ENCODE measurements at regions not wholly inside any gene's neighbourhood (a gene's known extent, or its start where the extent isn't known, plus 50 kb on each side); places are given as distances from the start of the nearest gene placed in this dataset.

- no peak for DNase-seq (ENCODE audit: low spot score)
Observed at GRCh38 chr2:176679061-176679669, 409.9 kb downstream of the MTX2 start.

GRCh38 chr2:176680916-176681516 is 411.8 kb downstream of the MTX2 start:
- DNase-seq (ENCODE audit: low spot score) = no peak

- no peak for DNase-seq (ENCODE audit: low spot score)
Observed at GRCh38 chr2:176681584-176682115, 412.4 kb downstream of the MTX2 start.

- no peak for DNase-seq (ENCODE audit: low spot score)
Observed at GRCh38 chr2:176682278-176682677, 413.0 kb downstream of the MTX2 start.

DNA sequence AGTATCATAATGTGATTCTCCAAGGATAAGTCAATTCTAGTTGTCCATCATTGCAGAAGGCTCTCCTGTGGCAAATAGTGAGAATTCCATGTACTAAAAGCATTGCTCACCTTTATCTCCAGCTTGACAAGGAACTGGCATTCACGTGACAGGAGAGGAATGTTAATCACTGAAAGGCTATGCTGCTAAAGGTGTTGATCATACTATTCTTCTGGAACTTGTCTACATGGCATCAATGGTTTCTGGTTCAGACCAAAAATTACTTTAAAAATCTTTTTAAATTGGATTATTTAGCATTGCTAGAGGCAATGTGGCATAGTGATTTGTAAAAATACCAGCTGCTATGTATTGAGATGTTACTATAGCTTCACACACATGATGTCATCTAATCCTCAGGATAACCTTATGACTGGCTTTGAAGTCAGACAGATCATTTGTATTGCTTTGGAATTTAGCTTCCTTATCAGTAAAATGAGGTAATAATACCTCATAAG is 414.4 kb downstream of the MTX2 start:
- no peak for DNase-seq (ENCODE audit: low spot score)

DNA sequence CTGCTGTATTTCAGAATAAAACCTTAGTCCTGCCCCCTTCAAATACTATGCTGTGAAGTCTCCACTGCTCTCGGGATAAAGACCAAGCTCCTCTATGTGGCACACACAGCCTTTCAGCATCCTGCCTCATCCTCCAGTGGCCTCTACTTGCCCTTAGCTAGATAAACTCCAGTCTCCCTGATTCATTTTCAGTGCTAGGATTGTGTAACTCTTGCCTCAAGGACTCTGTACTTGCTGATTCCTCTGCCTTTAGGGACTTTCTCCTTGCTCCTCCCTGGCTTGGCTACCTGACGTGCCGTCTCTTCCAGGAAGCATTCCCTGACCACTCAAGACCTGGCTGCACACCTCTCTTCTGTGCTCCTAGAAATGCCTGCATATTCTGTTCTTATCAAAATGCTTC is 416.7 kb downstream of the MTX2 start:
- no peak for DNase-seq (ENCODE audit: low spot score)

GRCh38 chr2:176686328-176686727 is 417.1 kb downstream of the MTX2 start:
- no peak for DNase-seq (ENCODE audit: low spot score)

GRCh38 chr2:176687342-176687741 is 418.1 kb downstream of the MTX2 start:
- DNase-seq (ENCODE audit: low spot score) = no peak

DNA sequence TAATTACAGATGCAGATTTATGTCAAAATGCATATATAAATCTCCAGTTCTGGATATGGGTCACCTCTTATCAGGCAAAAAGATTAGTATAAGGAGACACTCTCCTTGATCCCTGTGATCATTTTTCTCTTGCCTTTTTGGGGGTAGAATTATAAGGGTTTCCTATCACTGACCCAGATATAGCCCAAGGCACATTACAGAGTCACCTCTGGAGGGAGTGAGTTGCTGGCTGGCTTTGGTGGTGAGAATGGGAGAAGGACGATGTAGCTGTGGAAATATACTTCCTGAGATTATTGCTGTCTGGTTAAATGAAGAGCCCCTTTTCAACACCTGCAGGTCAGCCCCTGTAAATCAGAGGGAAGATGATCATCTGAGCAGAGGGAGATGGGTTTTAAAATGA is 418.7 kb downstream of the MTX2 start:
- no peak for DNase-seq (ENCODE audit: low spot score)

GRCh38 chr2:176689711-176690110 is 420.5 kb downstream of the MTX2 start:
- DNase-seq (ENCODE audit: low spot score) = no peak

DNA sequence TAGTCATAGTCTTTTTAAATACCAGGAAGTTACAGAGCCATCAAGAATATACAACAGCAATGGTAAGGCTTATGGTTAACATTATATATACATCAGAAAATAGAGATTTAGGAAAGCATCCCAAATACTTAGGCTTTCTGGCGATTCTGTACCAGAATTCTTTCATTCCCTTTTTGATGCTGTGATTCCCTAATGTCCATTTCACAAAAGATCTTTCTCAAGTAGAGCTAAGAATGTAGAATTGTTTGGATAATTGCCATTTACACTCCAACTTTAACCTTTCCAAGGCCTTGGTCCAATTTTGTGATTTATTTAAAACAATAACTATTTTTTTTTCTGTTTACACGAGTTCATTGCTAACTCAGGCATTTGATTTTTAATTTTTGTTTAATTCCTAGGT is 422.2 kb downstream of the MTX2 start:
- no peak for DNase-seq (ENCODE audit: low spot score)

DNA sequence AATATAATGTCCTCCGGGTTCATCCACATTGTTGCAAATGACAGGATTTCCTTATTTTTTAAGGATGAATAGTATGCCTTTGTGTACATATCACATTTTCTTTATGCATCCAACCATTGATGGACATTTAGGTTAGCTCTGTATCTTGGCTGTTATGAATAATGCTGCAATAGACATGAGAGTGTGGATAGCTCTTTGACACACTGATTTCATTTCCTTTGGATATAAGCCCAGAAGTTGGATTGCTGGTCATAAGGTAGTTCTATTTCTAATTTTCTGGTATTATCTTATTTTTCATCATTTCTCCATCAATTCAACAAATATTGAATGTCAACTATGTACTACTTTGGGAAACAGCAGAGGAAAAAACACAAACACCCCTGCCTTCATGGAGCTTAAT is 423.3 kb downstream of the MTX2 start:
- DNase-seq (ENCODE audit: low spot score) = no peak

- DNase-seq (ENCODE audit: low spot score) = no peak
Observed at GRCh38 chr2:176699098-176699497, 429.9 kb downstream of the MTX2 start.

DNA sequence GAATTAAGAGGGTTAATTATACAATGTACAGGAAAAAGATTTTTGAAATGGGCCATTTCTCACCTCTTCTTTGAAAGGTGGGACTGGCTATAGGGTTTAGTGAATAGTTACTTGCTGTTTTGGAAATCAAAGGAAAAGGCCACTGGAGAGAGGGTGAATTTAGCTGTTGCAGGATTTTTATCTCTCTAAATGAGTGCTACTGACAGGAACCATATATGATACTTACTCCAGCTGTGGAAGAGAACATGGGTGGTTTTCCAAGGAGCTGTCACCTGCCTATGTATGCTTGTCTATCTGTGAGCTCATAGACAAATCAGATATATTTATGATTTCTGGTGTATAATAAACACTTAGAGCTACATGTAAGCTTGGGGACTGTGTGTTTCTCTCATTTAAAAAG is 430.4 kb downstream of the MTX2 start:
- DNase-seq (ENCODE audit: low spot score) = no peak

GRCh38 chr2:176702131-176702530 is 432.9 kb downstream of the MTX2 start:
- DNase-seq (ENCODE audit: low spot score) = no peak

DNA sequence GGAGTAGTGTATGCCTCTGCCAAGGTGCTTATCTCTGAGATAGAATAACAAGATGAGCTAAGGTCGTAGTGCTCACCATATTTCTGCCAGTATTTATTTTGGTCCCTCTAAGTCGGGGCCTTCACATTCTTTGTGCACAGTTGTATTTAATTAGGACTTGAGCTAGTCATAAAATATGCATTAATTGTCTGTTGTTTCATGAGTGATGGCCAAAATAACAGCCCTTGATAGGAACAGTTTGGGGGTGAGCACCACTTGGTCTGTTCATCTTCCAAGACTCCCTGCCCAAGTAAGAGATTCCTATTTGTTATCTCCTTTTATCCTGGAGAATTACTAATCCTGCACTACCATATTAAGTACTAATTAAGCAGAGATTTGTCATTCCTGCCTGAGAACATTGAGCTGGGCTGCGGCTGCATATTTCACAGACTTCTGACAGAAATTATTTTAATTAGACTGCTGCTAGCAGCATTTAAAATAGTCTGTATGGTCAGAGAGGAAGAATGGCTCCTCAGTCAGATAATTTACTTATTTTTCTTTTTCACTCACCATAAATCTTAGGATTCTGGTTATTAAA is 435.1 kb downstream of the MTX2 start:
- no peak for DNase-seq (ENCODE audit: low spot score)

DNA sequence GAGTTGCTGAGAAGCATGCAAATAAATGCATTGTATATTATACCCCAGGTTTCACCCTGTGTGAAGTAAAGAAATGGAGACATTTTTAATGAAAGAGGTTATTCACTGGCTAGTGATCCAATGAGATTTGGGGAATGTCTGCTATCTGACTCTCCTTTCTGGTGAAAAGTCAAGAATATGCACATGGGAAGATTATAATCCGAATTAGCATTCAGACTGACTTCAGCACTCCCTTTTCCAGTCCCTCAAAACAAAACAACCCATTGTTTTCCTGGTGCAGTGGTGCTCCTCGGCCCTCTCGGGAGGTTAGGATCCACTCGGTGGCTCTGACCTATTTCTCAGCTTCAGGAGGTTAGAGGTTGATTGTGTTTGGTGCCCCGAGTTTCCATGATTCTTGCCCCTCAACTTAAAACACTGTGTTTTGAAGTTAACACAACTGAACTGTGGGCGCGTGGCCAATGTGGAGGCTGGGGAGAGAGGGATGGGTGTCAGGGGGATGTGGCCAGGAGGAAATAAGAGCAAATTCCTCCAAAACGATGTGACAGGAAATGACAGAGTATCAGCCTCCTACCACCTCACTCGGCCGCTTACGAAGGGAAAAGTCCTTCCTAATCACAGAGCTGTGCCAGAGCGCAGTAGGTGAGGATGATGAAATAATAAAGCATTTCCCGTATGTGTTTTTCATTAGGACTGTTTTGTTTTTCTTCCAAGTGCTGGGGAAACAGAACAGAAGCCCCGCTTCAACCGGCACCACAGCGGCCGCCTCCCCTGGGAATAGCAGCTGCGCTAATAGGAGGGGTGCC is 440.1 kb downstream of the MTX2 start:
- no peak for DNase-seq (ENCODE audit: low spot score)

DNA sequence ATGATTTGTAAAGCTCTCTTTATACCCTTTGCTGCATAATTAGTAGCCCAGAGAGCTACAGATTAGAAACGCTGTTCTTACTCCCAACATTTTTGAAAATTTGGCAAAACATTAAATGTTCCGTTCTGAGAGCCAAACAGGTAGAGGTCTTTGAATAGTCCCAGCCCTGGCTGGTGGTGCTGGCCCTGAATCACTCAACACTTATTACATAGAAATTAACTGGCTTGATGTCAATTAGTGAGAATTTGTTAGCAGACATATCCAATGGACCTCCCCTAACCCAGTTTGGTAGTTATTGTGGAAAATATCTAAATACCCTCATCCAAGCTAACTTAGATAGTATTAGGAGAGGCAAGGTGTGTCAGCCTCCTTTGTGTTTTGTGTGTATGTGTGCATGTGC is 440.7 kb downstream of the MTX2 start:
- DNase-seq (ENCODE audit: low spot score) = no peak

GRCh38 chr2:176710657-176711186 is 441.5 kb downstream of the MTX2 start:
- DNase-seq (ENCODE audit: low spot score) = no peak

- no peak for DNase-seq (ENCODE audit: low spot score)
Observed at GRCh38 chr2:176725873-176726645, 456.8 kb downstream of the MTX2 start.

GRCh38 chr2:176727696-176728095 is 458.5 kb downstream of the MTX2 start:
- no peak for DNase-seq (ENCODE audit: low spot score)
